ENCODE measurements at regions not wholly inside any gene's neighbourhood (a gene's known extent, or its start where the extent isn't known, plus 50 kb on each side); places are given as distances from the start of the nearest gene placed in this dataset.

DNA sequence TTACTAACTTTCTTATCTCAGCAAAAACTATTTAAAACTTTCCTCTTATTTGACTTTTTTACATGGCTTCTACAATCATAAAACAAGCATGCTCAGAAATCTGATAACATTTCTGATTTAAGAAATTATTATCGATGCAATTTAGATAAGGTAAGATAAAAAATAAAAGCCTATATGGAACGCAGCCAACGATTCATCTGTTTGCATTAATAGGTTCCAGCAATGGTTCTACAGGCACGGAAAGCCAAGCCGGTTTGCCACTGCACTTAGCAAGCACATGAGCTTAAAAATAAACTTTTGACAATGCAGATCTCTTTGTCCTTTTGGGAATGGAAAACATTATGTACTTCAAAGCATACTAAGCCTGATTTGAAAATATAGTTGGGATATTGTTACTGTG is 77.5 kb upstream of the KCNK2 start:
- TF ChIP-seq, protein P1, sequence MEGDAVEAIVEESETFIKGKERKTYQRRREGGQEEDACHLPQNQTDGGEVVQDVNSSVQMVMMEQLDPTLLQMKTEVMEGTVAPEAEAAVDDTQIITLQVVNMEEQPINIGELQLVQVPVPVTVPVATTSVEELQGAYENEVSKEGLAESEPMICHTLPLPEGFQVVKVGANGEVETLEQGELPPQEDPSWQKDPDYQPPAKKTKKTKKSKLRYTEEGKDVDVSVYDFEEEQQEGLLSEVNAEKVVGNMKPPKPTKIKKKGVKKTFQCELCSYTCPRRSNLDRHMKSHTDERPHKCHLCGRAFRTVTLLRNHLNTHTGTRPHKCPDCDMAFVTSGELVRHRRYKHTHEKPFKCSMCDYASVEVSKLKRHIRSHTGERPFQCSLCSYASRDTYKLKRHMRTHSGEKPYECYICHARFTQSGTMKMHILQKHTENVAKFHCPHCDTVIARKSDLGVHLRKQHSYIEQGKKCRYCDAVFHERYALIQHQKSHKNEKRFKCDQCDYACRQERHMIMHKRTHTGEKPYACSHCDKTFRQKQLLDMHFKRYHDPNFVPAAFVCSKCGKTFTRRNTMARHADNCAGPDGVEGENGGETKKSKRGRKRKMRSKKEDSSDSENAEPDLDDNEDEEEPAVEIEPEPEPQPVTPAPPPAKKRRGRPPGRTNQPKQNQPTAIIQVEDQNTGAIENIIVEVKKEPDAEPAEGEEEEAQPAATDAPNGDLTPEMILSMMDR (IDR thresholded peaks at IDR 0.05; ENCODE audit: low read depth, low read length) = no peak
- no peak overlapping the region for H3K4me3 ChIP-seq (ENCODE audit: low read depth, low read length)

- TF ChIP-seq, protein P1 (IDR thresholded peaks at IDR 0.05; ENCODE audit: low read depth, low read length) = no peak
These were observed 76.7 kb upstream of the KCNK2 start for GRCh38 chr1:215005656-215006345.

GRCh38 chr1:215007880-215008279 is 74.7 kb upstream of the KCNK2 start:
- no peak overlapping the region for H3K4me3 ChIP-seq (ENCODE audit: low read depth, low read length)
- TF ChIP-seq, protein P1 (IDR thresholded peaks at IDR 0.05; ENCODE audit: low read depth, low read length) = no peak

More at GRCh38 chr1:215005656-215006345, 76.7 kb upstream of the KCNK2 start:
- no peak overlapping the region for H3K4me3 ChIP-seq (ENCODE audit: low read depth, low read length)

DNA sequence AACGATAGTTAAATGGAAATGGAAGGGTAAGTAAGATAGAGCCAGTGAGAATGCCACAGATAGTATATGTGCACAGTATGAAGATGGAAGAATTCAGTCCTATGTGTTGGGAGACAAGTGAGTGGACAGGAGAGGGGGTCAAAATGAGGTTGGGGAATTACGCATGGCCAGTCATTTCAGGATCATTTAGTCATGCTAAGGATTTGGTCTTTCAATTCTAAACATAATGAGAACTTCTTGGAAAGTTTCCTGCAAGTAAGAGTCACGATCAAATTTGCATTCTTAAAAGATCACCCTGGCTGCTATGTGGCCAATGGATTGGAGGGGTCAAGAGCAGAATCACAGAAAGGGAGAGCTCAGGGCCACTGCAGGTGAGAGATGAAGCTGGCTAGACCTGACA is 64.0 kb upstream of the KCNK2 start:
- no peak overlapping the region for H3K4me3 ChIP-seq (ENCODE audit: low read depth, low read length)
- TF ChIP-seq, protein P1 (IDR thresholded peaks at IDR 0.05; ENCODE audit: low read depth, low read length) = no peak

- H3K4me3 ChIP-seq (ENCODE audit: low read depth, low read length) = no peak overlapping the region
- TF ChIP-seq, protein P1 (IDR thresholded peaks at IDR 0.05; ENCODE audit: low read depth, low read length) = no peak
These were observed 60.3 kb upstream of the KCNK2 start for GRCh38 chr1:215022204-215022603.

GRCh38 chr1:215022741-215023141 is 59.8 kb upstream of the KCNK2 start:
- peak overlapping the region; percentile 11; the same call in 1 of the 2 replicates for H3K4me3 ChIP-seq (ENCODE audit: low read depth, low read length)
- TF ChIP-seq, protein P1 (IDR thresholded peaks at IDR 0.05; ENCODE audit: low read depth, low read length) = no peak

GRCh38 chr1:215023155-215023832 is 59.2 kb upstream of the KCNK2 start:
- TF ChIP-seq, protein P1 (IDR thresholded peaks at IDR 0.05; ENCODE audit: low read depth, low read length) = no peak
- peak overlapping the region; percentile 11; the same call in 1 of the 2 replicates for H3K4me3 ChIP-seq (ENCODE audit: low read depth, low read length)

Data from WI38 (cell line).